OCI-LY3 (cell line): ENCODE measurements at regions not wholly inside any gene's neighbourhood (a gene's known extent, or its start where the extent isn't known, plus 50 kb on each side); places are given as distances from the start of the nearest gene placed in this dataset.

Experiments
- H2AFZ ChIP-seq: fragments of 200-600, 300-600 bp; shearing (Covaris generic); 2 replicates; pipeline ENCODE4 v1.6.0; 2014; ENCODE audit warnings: antibody characterized with exemption, low read depth, low read length
- H3K27ac ChIP-seq: fragments of 200-600, 300-600 bp; sonication (generic); 2 replicates; pipeline ENCODE4 v1.5.1; 2014; ENCODE audit warnings: mild to moderate bottlenecking, low read length, moderate library complexity, mixed read lengths
- H3K27me3 ChIP-seq: fragments of 200-600, 300-600 bp; sonication (generic); 2 replicates; pipeline ENCODE4 v1.6.1; 2014; ENCODE audit warnings: low read depth, low read length, mixed read lengths
- H3K36me3 ChIP-seq: fragments of 200-600, 300-600 bp; sonication (generic); replicated peaks from 2 replicates; pipeline ENCODE3; 2014; ENCODE audit warnings: low read depth, low read length, mixed read lengths
- H3K4me1 ChIP-seq: fragments of 300-600, 200-600 bp; sonication (generic); 2 replicates; pipeline ENCODE4 v1.6.1; 2014; ENCODE audit warnings: low read length, mixed read lengths
- H3K4me2 ChIP-seq: fragments of 200-600, 300-600 bp; sonication (generic); 2 replicates; pipeline ENCODE4 v1.6.1; 2014; ENCODE audit warnings: low read length, mixed read lengths
- H3K4me3 ChIP-seq: fragments of 300-600, 200-600 bp; sonication (generic); 2 replicates; pipeline ENCODE4 v1.5.1; 2014; ENCODE audit warnings: antibody characterized with exemption, mild to moderate bottlenecking, low read length, moderate library complexity
- H3K79me2 ChIP-seq: fragments of 300-600, 200-600 bp; shearing (Covaris generic); 2 replicates; pipeline ENCODE4 v1.6.1; 2014; ENCODE audit warnings: mild to moderate bottlenecking, low read length, mixed read lengths
- H3K9ac ChIP-seq: fragments of 300-600, 200-600 bp; shearing (Covaris generic); 2 replicates; pipeline ENCODE4 v1.6.0; 2014; ENCODE audit warnings: mild to moderate bottlenecking, low read length, moderate library complexity
- H3K9me3 ChIP-seq: fragments of 200-600, 300-600 bp; shearing (Covaris generic); 2 replicates; pipeline ENCODE4 v1.6.1; 2014; ENCODE audit warnings: low read length, mixed read lengths; ENCODE audit not compliant: insufficient read depth
- H4K20me1 ChIP-seq: fragments of 200-600, 300-600 bp; sonication (generic); 2 replicates; pipeline ENCODE4 v1.6.1; 2016; ENCODE audit warnings: low read length, mixed read lengths; ENCODE audit not compliant: insufficient read depth
- CTCF ChIP-seq: fragments of 200-600, 300-600 bp; sonication (generic); IDR thresholded peaks from 2 replicates; pipeline ENCODE4 v1.5.1; 2014; ENCODE audit warnings: antibody characterized with exemption, low read length, low read depth
- EZH2phosphoT487 ChIP-seq: fragments of 200-600 bp; shearing (Covaris generic); IDR thresholded peaks from 2 replicates; pipeline ENCODE4 v1.6.1; 2018; ENCODE audit warnings: antibody characterized with exemption, mixed run types, low read depth

GRCh38 chr14:43356979-43357545, 1150.0 kb downstream of the FSCB start:
- H2AFZ ChIP-seq = no peak overlapping the region

GRCh38 chr14:43356382-43356781, 1150.7 kb downstream of the FSCB start:
- H2AFZ ChIP-seq = no peak overlapping the region
- H3K4me2 ChIP-seq = no peak overlapping the region
- no peaks in the 10 kb centered on the region for H3K36me3 ChIP-seq
- H4K20me1 ChIP-seq = no peaks in the 10 kb centered on the region
- no peaks in the 10 kb centered on the region for H3K27me3 ChIP-seq
- no peak overlapping the region for H3K9ac ChIP-seq
- H3K4me3 ChIP-seq = no peak overlapping the region
- H3K27ac ChIP-seq = no peak overlapping the region
- no peaks in the 10 kb centered on the region for H3K79me2 ChIP-seq
- TF ChIP-seq CTCF (no peak), EZH2phosphoT487 (no peak)
- H3K4me1 ChIP-seq = no peaks in the 10 kb centered on the region
- no peaks in the 10 kb centered on the region for H3K9me3 ChIP-seq

More at GRCh38 chr14:43356979-43357545, 1150.0 kb downstream of the FSCB start:
- Histone ChIP-seq H3K36me3 (no peaks in the 10 kb centered on the region), H3K79me2 (no peaks in the 10 kb centered on the region), H3K9ac (no peak overlapping the region), H3K4me2 (no peak overlapping the region), H3K27ac (no peak overlapping the region), H3K9me3 (no peaks in the 10 kb centered on the region), H3K4me3 (no peak overlapping the region), H4K20me1 (no peaks in the 10 kb centered on the region), H3K4me1 (no peaks in the 10 kb centered on the region), H3K27me3 (no peaks in the 10 kb centered on the region)
- TF ChIP-seq EZH2phosphoT487 (no peak), CTCF (no peak)

GRCh38 chr14:43341921-43342320, 1165.2 kb downstream of the FSCB start:
- Histone ChIP-seq H3K27me3 (no peaks in the 10 kb centered on the region), H2AFZ (no peak overlapping the region), H3K4me3 (no peak overlapping the region), H4K20me1 (no peaks in the 10 kb centered on the region), H3K4me1 (no peaks in the 10 kb centered on the region), H3K27ac (no peak overlapping the region), H3K9ac (no peak overlapping the region), H3K36me3 (no peaks in the 10 kb centered on the region), H3K4me2 (no peak overlapping the region), H3K9me3 (no peaks in the 10 kb centered on the region), H3K79me2 (no peaks in the 10 kb centered on the region)
- TF ChIP-seq CTCF (no peak), EZH2phosphoT487 (no peak)

- Histone ChIP-seq H3K27me3 (no peaks in the 10 kb centered on the region), H3K36me3 (no peaks in the 10 kb centered on the region), H3K4me3 (no peak overlapping the region), H4K20me1 (no peaks in the 10 kb centered on the region), H3K4me2 (no peak overlapping the region), H3K27ac (no peak overlapping the region), H3K4me1 (0 out of 2 replicates have a peak, but pooled peaks cover 3% of the 10 kb centered on the region), H3K79me2 (no peaks in the 10 kb centered on the region), H3K9ac (no peak overlapping the region), H2AFZ (no peak overlapping the region), H3K9me3 (no peaks in the 10 kb centered on the region)
- TF ChIP-seq CTCF (no peak), EZH2phosphoT487 (no peak)
Measured at GRCh38 chr14:43338713-43339112, 1168.4 kb downstream of the FSCB start.
